Fibroblast of lung (primary cell): ENCODE measurements at regions not wholly inside any gene's neighbourhood (a gene's known extent, or its start where the extent isn't known, plus 50 kb on each side); places are given as distances from the start of the nearest gene placed in this dataset.

Experiments
- EZH2 ChIP-seq: IDR thresholded peaks from 2 replicates; pipeline ENCODE4 v1.5.1; 2012; ENCODE audit warnings: low read length, control low read depth, mild to moderate bottlenecking; ENCODE audit errors: missing control alignments
- TF ChIP-seq, protein P1 (sequence below), 2 donors: IDR thresholded peaks in 1 of 2; conservative IDR thresholded peaks in 1 of 2; 1 replicate in 1 of 2; 2 replicates in 1 of 2; pipeline ENCODE4 v1.5.1; 2011 to 2012; ENCODE audit warnings: low read length in 2 of 2, control low read depth in 1 of 2, inconsistent platforms in 1 of 2, low read depth in 1 of 2, mild to moderate bottlenecking in 1 of 2

DNA sequence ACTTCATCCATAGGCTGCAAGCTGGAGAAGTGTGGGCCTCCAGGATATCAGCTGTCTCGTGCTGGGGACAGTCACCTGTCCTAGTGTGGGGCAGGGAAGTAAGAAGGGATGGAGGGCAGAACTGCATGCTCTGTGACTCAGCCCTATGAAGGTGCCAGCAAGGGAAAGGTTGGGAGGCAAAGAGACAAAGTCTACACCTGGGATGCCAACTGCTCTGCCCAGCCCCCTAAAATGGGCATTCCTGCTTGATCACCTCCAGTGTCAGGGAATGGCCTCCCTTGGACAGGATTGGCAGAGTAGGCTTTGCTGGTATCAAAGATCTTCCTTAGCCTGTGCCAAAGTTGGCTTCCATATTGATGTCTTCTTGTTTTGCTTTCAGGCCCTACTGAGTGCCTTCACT lies 335.0 kb downstream of the BCL11B start:
- TF ChIP-seq, protein P1, sequence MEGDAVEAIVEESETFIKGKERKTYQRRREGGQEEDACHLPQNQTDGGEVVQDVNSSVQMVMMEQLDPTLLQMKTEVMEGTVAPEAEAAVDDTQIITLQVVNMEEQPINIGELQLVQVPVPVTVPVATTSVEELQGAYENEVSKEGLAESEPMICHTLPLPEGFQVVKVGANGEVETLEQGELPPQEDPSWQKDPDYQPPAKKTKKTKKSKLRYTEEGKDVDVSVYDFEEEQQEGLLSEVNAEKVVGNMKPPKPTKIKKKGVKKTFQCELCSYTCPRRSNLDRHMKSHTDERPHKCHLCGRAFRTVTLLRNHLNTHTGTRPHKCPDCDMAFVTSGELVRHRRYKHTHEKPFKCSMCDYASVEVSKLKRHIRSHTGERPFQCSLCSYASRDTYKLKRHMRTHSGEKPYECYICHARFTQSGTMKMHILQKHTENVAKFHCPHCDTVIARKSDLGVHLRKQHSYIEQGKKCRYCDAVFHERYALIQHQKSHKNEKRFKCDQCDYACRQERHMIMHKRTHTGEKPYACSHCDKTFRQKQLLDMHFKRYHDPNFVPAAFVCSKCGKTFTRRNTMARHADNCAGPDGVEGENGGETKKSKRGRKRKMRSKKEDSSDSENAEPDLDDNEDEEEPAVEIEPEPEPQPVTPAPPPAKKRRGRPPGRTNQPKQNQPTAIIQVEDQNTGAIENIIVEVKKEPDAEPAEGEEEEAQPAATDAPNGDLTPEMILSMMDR (conservative IDR thresholded peaks at IDR 0.05 in 1 of 2, IDR thresholded peaks at IDR 0.05 in 1 of 2; ENCODE audit: low read depth in 1 of 2, low read length in 2 of 2): no peak
- no peak for TF ChIP-seq EZH2
